Esophagus muscularis mucosa (tissue), 3 donors: ENCODE measurements at regions not wholly inside any gene's neighbourhood (a gene's known extent, or its start where the extent isn't known, plus 50 kb on each side); places are given as distances from the start of the nearest gene placed in this dataset.

Experiments
- CTCF ChIP-seq, 3 experiments: fragments of 200-600 bp in 2 of 3; fragments of 450-650 bp in 1 of 3; sonication (generic) in 2 of 3; IDR thresholded peaks; one replicate each; pipeline ENCODE4 v1.5.1; 2017 to 2019; ENCODE audit warnings: antibody characterized with exemption in 3 of 3, mild to moderate bottlenecking in 2 of 3, moderate library complexity in 1 of 3
- POLR2AphosphoS5 ChIP-seq, 2 donors: sonication (generic); formaldehyde crosslinking; IDR thresholded peaks; one replicate each; pipeline ENCODE4 v1.6.1; 2017; ENCODE audit warnings: antibody characterized with exemption in 2 of 2

- TF ChIP-seq CTCF (IDR thresholded peaks at IDR 0.05), result no peak
- no peak for TF ChIP-seq POLR2AphosphoS5 (IDR thresholded peaks at IDR 0.05)
These were observed 76.8 kb upstream of the KLF6 start for GRCh38 chr10:3861795-3862194.
